Small intestine (tissue), 7 donors: ENCODE measurements at regions not wholly inside any gene's neighbourhood (a gene's known extent, or its start where the extent isn't known, plus 50 kb on each side); places are given as distances from the start of the nearest gene placed in this dataset.

Experiments
- DNase-seq, 2 donors: peaks; one replicate each; pipeline versions ENCODE4 v3.0.0 to v3.0.0-alpha.2; 2013
- FAIRE-seq: peaks from 2 replicates; lab custom pipeline; 2012; peaks lifted over from hg19 to GRCh38; lab: Jason Lieb, UNC
- H3K27ac ChIP-seq, 3 donors: one replicate each; pipeline ENCODE4 v1.5.1; 2013; ENCODE audit warnings: low read length in 2 of 3, mild to moderate bottlenecking in 2 of 3, control low read depth in 1 of 3, inconsistent platforms in 1 of 3, low read depth in 1 of 3, moderate library complexity in 1 of 3
- H3K27me3 ChIP-seq, 3 donors: one replicate each; pipeline ENCODE4 v1.6.1; 2013; ENCODE audit warnings: low read length in 3 of 3, inconsistent platforms in 1 of 3; ENCODE audit not compliant: control insufficient read depth in 3 of 3, insufficient read depth in 3 of 3
- H3K36me3 ChIP-seq, 3 donors: one replicate each; pipeline ENCODE4 v1.6.1; 2013; ENCODE audit warnings: low read length in 3 of 3, inconsistent platforms in 1 of 3, low read depth in 1 of 3, mild to moderate bottlenecking in 1 of 3, moderate library complexity in 1 of 3; ENCODE audit not compliant: control insufficient read depth in 3 of 3, insufficient read depth in 2 of 3
- H3K4me1 ChIP-seq, 3 donors: one replicate each; pipeline ENCODE4 v1.6.1; 2013; ENCODE audit warnings: low read length in 2 of 3, inconsistent platforms in 1 of 3, low read depth in 1 of 3, mild to moderate bottlenecking in 1 of 3, moderate library complexity in 1 of 3; ENCODE audit not compliant: control insufficient read depth in 3 of 3, insufficient read depth in 2 of 3
- H3K4me3 ChIP-seq, 3 donors: one replicate each; pipeline ENCODE4 v1.5.1; 2013; ENCODE audit warnings: low read length in 3 of 3, control low read depth in 1 of 3, inconsistent platforms in 1 of 3, low read depth in 1 of 3, mild to moderate bottlenecking in 1 of 3, moderate library complexity in 1 of 3
- H3K9me3 ChIP-seq, 2 donors: one replicate each; pipeline ENCODE4 v1.6.1; 2013; ENCODE audit warnings: low read depth in 1 of 2, low read length in 1 of 2; ENCODE audit not compliant: control insufficient read depth in 2 of 2, insufficient read depth in 1 of 2
- WGBS, 3 donors: extraction: QIAGEN DNeasy Blood & Tissue Kit; methylation state at CpG; one replicate each; pipeline ENCODE4 v1.1.7; 2013; 5-methylcytosine and 5-hydroxymethylcytosine counted together
- donor health status: healthy with polysubstance abuse.
- donor health status: control.
- donor health status: control.
- donor health status: Bipolar disorder and iron deficiency.
- donor health status: healthy.

- no peak overlapping the region for H3K4me3 ChIP-seq
- DNase-seq (no peak), FAIRE-seq (no peak)
- no peaks in the 10 kb centered on the region for H3K9me3 ChIP-seq
- no peaks in the 10 kb centered on the region for H3K27me3 ChIP-seq
- H3K27ac ChIP-seq: no peak overlapping the region
- H3K36me3 ChIP-seq: no peaks in the 10 kb centered on the region
- H3K4me1 ChIP-seq: no peaks in the 10 kb centered on the region
- 61 to 67% (median 64%) methylated on average over 5 of the region's 5 CpGs for WGBS, 3 donors
Observed at GRCh38 chr4:10897076-10897475, 212.5 kb upstream of the CLNK start.

- Histone ChIP-seq H3K4me3 (no peak overlapping the region), H3K9me3 (no peaks in the 10 kb centered on the region), H3K27me3 (no peaks in the 10 kb centered on the region), H3K27ac (no peak overlapping the region), H3K4me1 (no peaks in the 10 kb centered on the region), H3K36me3 (no peaks in the 10 kb centered on the region)
- no peak for FAIRE-seq
- 54 to 76% (median 70%) methylated on average over 2 of the region's 2 CpGs for WGBS, 3 donors
- no peak for DNase-seq
Observed at GRCh38 chr4:10893395-10893794, 208.8 kb upstream of the CLNK start.

DNA sequence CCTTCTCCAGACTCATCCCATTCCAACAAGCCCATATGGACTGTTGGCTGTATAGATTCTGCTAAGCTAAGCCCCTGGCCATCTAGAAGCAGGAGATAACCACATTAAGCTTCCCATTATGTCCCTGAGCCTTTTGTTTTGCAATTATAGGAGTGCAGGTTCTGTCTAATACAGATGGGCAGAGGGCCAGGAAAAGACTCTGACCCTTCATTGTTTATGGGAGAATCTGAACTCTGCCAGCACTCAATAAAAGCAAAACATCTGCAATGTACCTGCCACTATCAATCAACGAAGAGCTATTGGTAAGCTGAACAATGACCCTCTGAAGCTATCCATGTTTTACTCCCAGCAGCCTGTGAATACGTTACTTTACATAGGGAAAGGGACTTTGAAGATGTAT lies 207.3 kb upstream of the CLNK start:
- DNase-seq (no peak), FAIRE-seq (no peak)
- Histone ChIP-seq H3K27ac (no peak overlapping the region), H3K9me3 (no peaks in the 10 kb centered on the region), H3K4me3 (no peak overlapping the region), H3K27me3 (no peaks in the 10 kb centered on the region), H3K36me3 (no peaks in the 10 kb centered on the region), H3K4me1 (no peaks in the 10 kb centered on the region)
- WGBS, 3 donors: 8 to 35% (median 23%) methylated on average over 2 of the region's 2 CpGs

- 84 to 91% (median 89%) methylated on average over 4 of the region's 4 CpGs for WGBS, 3 donors
- DNase-seq: no peak
- FAIRE-seq: no peak
- no peak overlapping the region for H3K27ac ChIP-seq
- H3K27me3 ChIP-seq: no peaks in the 10 kb centered on the region
- H3K36me3 ChIP-seq: no peaks in the 10 kb centered on the region
- no peaks in the 10 kb centered on the region for H3K4me1 ChIP-seq
- H3K4me3 ChIP-seq: no peak overlapping the region
- no peaks in the 10 kb centered on the region for H3K9me3 ChIP-seq
Observed at GRCh38 chr4:10889819-10890218, 205.3 kb upstream of the CLNK start.

DNA sequence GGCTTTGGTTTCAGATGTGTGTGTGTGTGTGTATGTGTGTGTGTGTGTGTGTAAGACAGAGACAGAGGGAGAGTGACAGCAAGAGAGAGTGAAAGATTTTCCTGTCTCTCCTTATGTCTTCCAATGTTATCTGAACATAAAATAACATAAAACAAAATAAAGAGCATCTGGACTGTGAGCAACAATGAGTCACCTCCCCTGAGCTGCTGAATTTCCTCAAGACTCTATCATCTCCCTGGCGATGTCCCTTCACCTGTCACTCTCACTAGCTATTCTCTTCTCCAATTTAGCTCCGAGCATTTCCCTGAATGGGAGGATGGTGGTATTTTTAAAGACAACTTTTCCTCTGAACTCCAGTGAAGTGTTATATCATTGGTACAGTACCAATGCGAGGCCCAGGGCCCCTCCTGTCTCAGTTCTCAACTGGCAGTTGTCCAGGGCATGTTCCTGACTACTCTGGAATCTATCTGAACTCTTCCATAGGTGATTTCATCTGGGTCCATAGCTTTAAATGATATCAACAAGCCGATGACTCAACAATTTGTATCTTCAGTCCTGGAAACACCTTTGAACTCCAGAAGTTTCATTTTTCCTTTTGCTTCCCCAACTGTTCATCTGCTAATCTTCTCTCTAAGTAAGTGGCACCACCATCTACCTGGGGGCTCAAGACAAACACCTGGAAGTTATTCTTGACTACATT lies 195.0 kb upstream of the CLNK start:
- Histone ChIP-seq H3K27me3 (no peaks in the 10 kb centered on the region), H3K4me1 (peaks cover 0 to 5% (median 0%) of the 10 kb centered on the region in 3 donors), H3K27ac (peak overlapping the region in 1 of 3 donors; percentile 38), H3K9me3 (no peaks in the 10 kb centered on the region), H3K36me3 (no peaks in the 10 kb centered on the region), H3K4me3 (no peak overlapping the region)
- 25 to 66% (median 35%) methylated on average over 4 of the region's 4 CpGs for WGBS, 3 donors
- no peak for FAIRE-seq
- DNase-seq: peak in 1 of 2 donors; percentile 73

DNA sequence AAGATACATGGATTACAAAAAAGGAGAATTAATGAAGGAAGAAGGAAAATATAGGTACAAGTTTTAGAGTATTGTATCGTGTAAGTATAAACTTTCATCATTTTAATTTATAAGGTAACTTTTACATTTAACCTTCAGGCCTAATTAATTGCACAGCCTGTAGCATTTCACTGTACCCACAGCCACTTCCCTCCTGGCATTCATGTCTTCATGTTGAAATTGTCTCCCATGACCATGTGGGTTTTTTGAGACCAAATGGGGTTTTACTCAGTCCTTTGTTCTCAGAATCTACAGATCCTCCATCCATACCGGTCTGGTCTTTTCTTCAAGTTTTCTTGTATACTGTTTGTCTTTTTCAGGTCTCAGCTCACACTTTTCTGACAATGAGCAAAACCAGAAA lies 194.3 kb upstream of the CLNK start:
- no peaks in the 10 kb centered on the region for H3K36me3 ChIP-seq
- WGBS, 3 donors: 88 to 95% (median 90%) methylated on average over 2 of the region's 2 CpGs
- H3K4me1 ChIP-seq: peaks cover 0 to 5% (median 0%) of the 10 kb centered on the region in 3 donors
- peak overlapping the region in 1 of 3 donors; percentile 38 for H3K27ac ChIP-seq
- DNase-seq: no peak
- H3K4me3 ChIP-seq: no peak overlapping the region
- no peaks in the 10 kb centered on the region for H3K27me3 ChIP-seq
- H3K9me3 ChIP-seq: no peaks in the 10 kb centered on the region
- FAIRE-seq: no peak

DNA sequence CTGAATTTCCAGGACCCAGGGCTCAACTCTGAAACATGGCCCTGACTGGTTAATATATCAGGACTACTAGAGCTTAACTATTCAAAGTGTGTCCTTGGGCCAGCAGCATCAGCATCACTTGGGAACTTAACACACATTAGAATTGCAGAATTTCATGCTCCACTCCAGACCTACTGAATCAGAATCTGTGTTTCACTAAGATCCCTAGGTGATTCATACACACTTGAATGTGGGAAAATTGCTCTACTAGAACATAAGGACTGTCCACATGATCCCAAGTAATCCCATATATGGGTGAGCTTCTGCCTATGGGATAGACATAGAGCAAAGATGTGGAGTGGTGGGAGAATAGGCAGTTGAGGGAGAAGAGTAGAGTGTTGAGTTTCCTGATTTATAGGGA lies 192.5 kb upstream of the CLNK start:
- DNase-seq (no peak), FAIRE-seq (no peak)
- H3K9me3 ChIP-seq: no peaks in the 10 kb centered on the region
- no peak overlapping the region for H3K27ac ChIP-seq
- H3K4me3 ChIP-seq: no peak overlapping the region
- H3K36me3 ChIP-seq: no peaks in the 10 kb centered on the region
- H3K27me3 ChIP-seq: no peaks in the 10 kb centered on the region
- H3K4me1 ChIP-seq: peaks cover 0 to 5% (median 0%) of the 10 kb centered on the region in 3 donors

DNA sequence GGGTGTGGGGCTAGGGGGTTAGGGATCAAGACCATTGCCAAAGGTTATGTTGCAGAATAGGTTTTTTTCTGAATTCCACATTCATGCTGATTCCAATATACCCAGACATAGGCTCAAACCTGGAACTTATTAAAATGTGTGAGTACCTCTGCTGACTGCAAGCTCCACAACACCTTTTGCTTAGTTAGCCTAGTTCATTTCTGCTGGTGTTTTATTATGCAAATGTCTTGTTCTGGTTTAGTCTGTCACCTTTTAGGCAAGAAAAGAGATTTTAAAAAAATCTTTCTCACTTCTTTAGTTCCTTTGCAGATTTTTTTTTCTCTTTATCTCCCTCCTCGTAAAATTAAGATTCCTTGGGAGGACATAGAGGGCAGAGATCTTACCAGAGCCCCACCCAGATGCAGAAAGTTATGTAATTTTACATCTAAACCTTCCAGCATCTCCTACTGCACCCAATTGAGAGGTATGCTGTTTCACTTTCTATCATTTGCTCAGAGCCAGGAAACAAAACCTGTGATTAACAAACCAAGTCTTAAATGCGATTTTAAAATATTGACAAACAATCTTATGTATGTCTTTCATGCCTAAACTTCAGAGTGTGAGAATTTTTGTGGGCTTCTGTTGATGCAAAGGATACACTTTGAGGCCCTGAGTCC lies 190.7 kb upstream of the CLNK start:
- DNase-seq (no peak), FAIRE-seq (no peak)
- Histone ChIP-seq H3K9me3 (no peaks in the 10 kb centered on the region), H3K36me3 (no peaks in the 10 kb centered on the region), H3K4me1 (peaks cover 0 to 5% (median 0%) of the 10 kb centered on the region in 3 donors), H3K27me3 (no peaks in the 10 kb centered on the region), H3K4me3 (no peak overlapping the region), H3K27ac (no peak overlapping the region)
- 35 to 64% (median 46%) methylated on average over 2 of the region's 2 CpGs for WGBS, 3 donors
